SK-N-SH (cell line): ENCODE measurements at regions not wholly inside any gene's neighbourhood (a gene's known extent, or its start where the extent isn't known, plus 50 kb on each side); places are given as distances from the start of the nearest gene placed in this dataset.

Experiments used
- CTCF ChIA-PET: fragments of 300-600, 350-600 bp; formaldehyde crosslinking; extraction: SDS; loops from one replicate; lab custom pipeline; 2021; lab: Yijun Ruan, JAX
- POLR2A ChIA-PET: fragments of 350-600 bp; sonication (Branson Sonifier 250); formaldehyde crosslinking; extraction: SDS; loops from one replicate; lab custom pipeline; 2020; ENCODE audit warnings: antibody characterized with exemption, inconsistent platforms; lab: Yijun Ruan, JAX
- DNase-seq: peaks from one replicate; pipeline ENCODE4 v3.0.0; 2012
- H2AFZ ChIP-seq: fragments of 200-600 bp; sonication (generic); 2 replicates; pipeline ENCODE4 v1.8.1; 2016; ENCODE audit warnings: antibody characterized with exemption, mild to moderate bottlenecking, low read depth
- H3F3A ChIP-seq: fragments of 200-600 bp; sonication (generic); replicated peaks from 2 replicates; pipeline ENCODE3; 2016; ENCODE audit warnings: antibody characterized with exemption, mild to moderate bottlenecking; ENCODE audit not compliant: insufficient read depth
- H3K27ac ChIP-seq, 2 experiments: fragments of 200-500 bp in 1 of 2; fragments of 200-600 bp in 1 of 2; sonication (Bioruptor generic) in 1 of 2; sonication (generic), shearing (Covaris generic) in 1 of 2; 2 replicates each; pipeline versions ENCODE4 v1.5.1 to v1.6.1; 2014 to 2016; ENCODE audit warnings: low read depth in 2 of 2, inconsistent platforms in 1 of 2, low read length in 1 of 2, mild to moderate bottlenecking in 1 of 2, mixed read lengths in 1 of 2
- H3K27me3 ChIP-seq: fragments of 200-600 bp; sonication (generic), shearing (Covaris generic); 2 replicates; pipeline ENCODE4 v1.6.1; 2016; ENCODE audit warnings: mixed run types; ENCODE audit not compliant: insufficient read depth
- H3K36me3 ChIP-seq, 2 experiments: fragments of 200-500 bp in 1 of 2; fragments of 200-600 bp in 1 of 2; sonication (Bioruptor generic) in 1 of 2; sonication (generic) in 1 of 2; replicated peaks in 1 of 2; 2 replicates each; pipeline versions ENCODE3 to v1.5.1; 2014 to 2016; ENCODE audit warnings: low read length in 1 of 2, mild to moderate bottlenecking in 1 of 2; ENCODE audit not compliant: insufficient read depth in 2 of 2, control insufficient read depth in 1 of 2
- H3K4me1 ChIP-seq, 2 experiments: fragments of 200-500 bp in 1 of 2; fragments of 200-600 bp in 1 of 2; sonication (Bioruptor generic) in 1 of 2; sonication (generic), shearing (Covaris generic) in 1 of 2; 2 replicates each; pipeline versions ENCODE4 v1.5.1 to v1.6.1; 2014 to 2016; ENCODE audit warnings: low read depth in 1 of 2, low read length in 1 of 2, mixed run types in 1 of 2; ENCODE audit not compliant: insufficient read depth in 2 of 2, control insufficient read depth in 1 of 2
- H3K4me2 ChIP-seq: fragments of 200-600 bp; sonication (generic), shearing (Covaris generic); 2 replicates; pipeline ENCODE4 v1.6.1; 2017; ENCODE audit warnings: mixed run types
- H3K4me3 ChIP-seq, 2 experiments: fragments of 200-500 bp in 1 of 2; fragments of 200-600 bp in 1 of 2; sonication (Bioruptor generic) in 1 of 2; sonication (generic), shearing (Covaris generic) in 1 of 2; 2 replicates each; pipeline versions ENCODE4 v1.5.1 to v1.8.1; 2014 to 2016; ENCODE audit warnings: low read depth in 2 of 2, inconsistent platforms in 1 of 2, low read length in 1 of 2, mild to moderate bottlenecking in 1 of 2, mixed read lengths in 1 of 2, moderate library complexity in 1 of 2
- H3K79me2 ChIP-seq: fragments of 200-600 bp; sonication (generic); 2 replicates; pipeline ENCODE4 v1.8.1; 2017; ENCODE audit warnings: mild to moderate bottlenecking; ENCODE audit not compliant: insufficient read depth
- H3K9ac ChIP-seq: fragments of 200-600 bp; sonication (generic); 2 replicates; pipeline ENCODE4 v1.6.1; 2017; ENCODE audit warnings: mixed run types
- H3K9me2 ChIP-seq: fragments of 200-600 bp; sonication (generic); 2 replicates; pipeline ENCODE4 v1.6.1; 2017; ENCODE audit warnings: mixed run types
- H3K9me3 ChIP-seq: fragments of 200-600 bp; sonication (generic); 2 replicates; pipeline ENCODE4 v1.6.1; 2017; ENCODE audit warnings: mixed run types, mild to moderate bottlenecking, moderate library complexity
- H4K20me1 ChIP-seq: fragments of 200-600 bp; sonication (generic); 2 replicates; pipeline ENCODE4 v1.6.1; 2017; ENCODE audit warnings: mild to moderate bottlenecking, mixed run types; ENCODE audit not compliant: insufficient read depth
- CHD2 ChIP-seq: fragments of 150-350 bp; IDR thresholded peaks from 2 replicates; pipeline ENCODE4 v1.6.1; 2018; ENCODE audit warnings: low read length; ENCODE audit not compliant: partially characterized antibody
- EZH2phosphoT487 ChIP-seq: fragments of 200-600 bp; sonication (generic); IDR thresholded peaks from 2 replicates; pipeline ENCODE4 v1.6.1; 2017; ENCODE audit warnings: low read depth, mixed run types, mild to moderate bottlenecking, antibody characterized with exemption, moderate library complexity, borderline replicate concordance
- FOSL2 ChIP-seq: IDR thresholded peaks from 2 replicates; pipeline ENCODE4 v1.4.0; 2012; ENCODE audit warnings: low read depth, mild to moderate bottlenecking, moderate library complexity, borderline replicate concordance
- FOXM1 ChIP-seq: IDR thresholded peaks from 2 replicates; pipeline ENCODE4 v1.4.0; 2012; ENCODE audit warnings: low read depth, mild to moderate bottlenecking
- GABPA ChIP-seq: IDR thresholded peaks from 2 replicates; pipeline ENCODE4 v1.4.0; 2012; ENCODE audit warnings: low read depth, mild to moderate bottlenecking
- MEF2A ChIP-seq: IDR thresholded peaks from 2 replicates; pipeline ENCODE4 v1.4.0; 2012; ENCODE audit warnings: low read depth, borderline replicate concordance
- MXI1 ChIP-seq: IDR thresholded peaks from 2 replicates; pipeline ENCODE4 v1.6.1; 2012; ENCODE audit warnings: mild to moderate bottlenecking, low read depth, low read length, improper control_type of control experiment
- NRF1 ChIP-seq: IDR thresholded peaks from 2 replicates; pipeline ENCODE4 v1.6.1; 2012; ENCODE audit warnings: low read depth, mild to moderate bottlenecking, low read length
- PBX3 ChIP-seq: IDR thresholded peaks from 2 replicates; pipeline ENCODE4; 2012
- POLR2AphosphoS5 ChIP-seq: IDR thresholded peaks from 2 replicates; pipeline ENCODE4 v1.6.1; 2012; ENCODE audit warnings: low read depth, low read length
- SMC3 ChIP-seq: IDR thresholded peaks from 2 replicates; pipeline ENCODE4 v1.6.1; 2012; ENCODE audit warnings: low read depth, low read length, improper control_type of control experiment
- TAF1 ChIP-seq: IDR thresholded peaks from 2 replicates; pipeline ENCODE4 v1.6.1; 2012; ENCODE audit warnings: low read depth, mild to moderate bottlenecking, low read length, moderate library complexity, borderline replicate concordance
- TCF12 ChIP-seq: IDR thresholded peaks from 2 replicates; pipeline ENCODE4 v1.4.0; 2012
- TEAD4 ChIP-seq: IDR thresholded peaks from 2 replicates; pipeline ENCODE4 v1.4.0; 2012; ENCODE audit warnings: mild to moderate bottlenecking, borderline replicate concordance; ENCODE audit not compliant: insufficient read depth
- USF1 ChIP-seq: IDR thresholded peaks from 2 replicates; pipeline ENCODE4 v1.4.0; 2012; ENCODE audit warnings: low read depth, borderline replicate concordance
- WGBS: methylation state at CpG from one replicate; pipeline ENCODE4 v1.1.6; 2017; ENCODE audit warnings: low lambda C conversion rate; 5-methylcytosine and 5-hydroxymethylcytosine counted together
- TF ChIP-seq, protein P1 (sequence below): fragments of 200-600 bp; sonication (generic); IDR thresholded peaks from 2 replicates; pipeline ENCODE4 v1.6.1; 2017; ENCODE audit warnings: antibody characterized with exemption, mild to moderate bottlenecking, moderate library complexity
- TF ChIP-seq, protein P2 (sequence below): IDR thresholded peaks from 2 replicates; pipeline ENCODE4 v1.4.0; 2012; ENCODE audit warnings: low read depth, borderline replicate concordance

DNA sequence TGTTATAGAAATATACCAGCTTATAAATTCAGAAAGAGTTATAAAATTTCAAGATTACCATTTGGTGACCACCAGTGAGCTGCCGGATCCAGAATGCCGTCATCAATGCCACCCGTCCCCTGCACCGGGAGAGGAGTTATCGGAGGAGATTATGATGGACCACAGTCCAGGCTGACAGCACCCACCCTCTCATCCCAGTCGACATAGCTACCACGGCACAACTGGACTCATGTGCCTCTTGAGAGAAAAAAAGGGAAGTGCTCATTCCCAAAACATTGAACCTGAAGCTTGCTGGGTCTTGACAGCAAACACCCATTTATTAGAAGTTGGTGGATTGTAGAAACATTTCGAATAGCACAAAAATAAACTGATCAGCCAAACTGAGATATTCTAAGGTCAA, 1331.5 kb downstream of the TBC1D22A start (continued):
- TF ChIP-seq, protein P1, sequence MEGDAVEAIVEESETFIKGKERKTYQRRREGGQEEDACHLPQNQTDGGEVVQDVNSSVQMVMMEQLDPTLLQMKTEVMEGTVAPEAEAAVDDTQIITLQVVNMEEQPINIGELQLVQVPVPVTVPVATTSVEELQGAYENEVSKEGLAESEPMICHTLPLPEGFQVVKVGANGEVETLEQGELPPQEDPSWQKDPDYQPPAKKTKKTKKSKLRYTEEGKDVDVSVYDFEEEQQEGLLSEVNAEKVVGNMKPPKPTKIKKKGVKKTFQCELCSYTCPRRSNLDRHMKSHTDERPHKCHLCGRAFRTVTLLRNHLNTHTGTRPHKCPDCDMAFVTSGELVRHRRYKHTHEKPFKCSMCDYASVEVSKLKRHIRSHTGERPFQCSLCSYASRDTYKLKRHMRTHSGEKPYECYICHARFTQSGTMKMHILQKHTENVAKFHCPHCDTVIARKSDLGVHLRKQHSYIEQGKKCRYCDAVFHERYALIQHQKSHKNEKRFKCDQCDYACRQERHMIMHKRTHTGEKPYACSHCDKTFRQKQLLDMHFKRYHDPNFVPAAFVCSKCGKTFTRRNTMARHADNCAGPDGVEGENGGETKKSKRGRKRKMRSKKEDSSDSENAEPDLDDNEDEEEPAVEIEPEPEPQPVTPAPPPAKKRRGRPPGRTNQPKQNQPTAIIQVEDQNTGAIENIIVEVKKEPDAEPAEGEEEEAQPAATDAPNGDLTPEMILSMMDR = no peak
- TF ChIP-seq GABPA (no peak), TEAD4 (no peak), FOXM1 (no peak), CHD2 (no peak)

DNA sequence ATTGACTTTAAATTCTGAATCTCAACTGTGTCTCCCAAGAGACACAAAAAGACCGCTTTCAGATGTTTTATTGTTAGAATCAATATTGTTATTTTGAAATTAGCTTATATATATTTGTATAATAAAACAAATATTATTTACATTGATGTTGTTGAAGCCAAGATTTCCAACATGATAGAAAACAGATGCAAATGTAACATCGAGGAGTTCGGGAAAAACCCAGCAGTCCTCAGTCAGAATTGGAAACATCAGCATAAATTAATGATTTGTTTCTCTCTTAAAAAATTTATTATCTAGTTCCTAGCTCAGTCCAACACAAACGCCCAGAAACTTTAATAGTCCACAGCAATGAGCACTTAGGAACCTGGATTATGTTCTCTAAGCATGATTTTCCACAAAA, 1330.4 kb downstream of the TBC1D22A start:
- H3K4me2 ChIP-seq = no peak overlapping the region
- POLR2A ChIA-PET = no interaction called here
- no peak overlapping the region for H3K4me3 ChIP-seq
- no peaks in the 10 kb centered on the region for H4K20me1 ChIP-seq
- no peak overlapping the region for H3K9ac ChIP-seq
- no peaks in the 10 kb centered on the region for H3K4me1 ChIP-seq
- no peaks in the 10 kb centered on the region for H3K9me3 ChIP-seq
- H3K9me2 ChIP-seq = no peaks in the 10 kb centered on the region
- no peak for TF ChIP-seq EZH2phosphoT487
- no peak for TF ChIP-seq PBX3
- TF ChIP-seq, protein P1 = no peak
- no peak for TF ChIP-seq NRF1
- TF ChIP-seq TEAD4 = no peak
- no peak for TF ChIP-seq TCF12
- no peak for TF ChIP-seq MEF2A
- TF ChIP-seq CHD2 = no peak
- no peak overlapping the region for H3K27ac ChIP-seq
- no peaks in the 10 kb centered on the region for H3K79me2 ChIP-seq
- CTCF ChIA-PET = no interaction called here
- no peak for DNase-seq
- H3K27me3 ChIP-seq = peaks cover 13% of the 10 kb centered on the region
- H3K36me3 ChIP-seq = no peaks in the 10 kb centered on the region
- H3F3A ChIP-seq = no peaks in the 10 kb centered on the region
- WGBS = 18% methylated on average over 4 of the region's 4 CpGs
- H2AFZ ChIP-seq = no peak overlapping the region

GRCh38 chr22:48091656-48092223, 1329.3 kb downstream of the TBC1D22A start:
- H3K27ac ChIP-seq = no peak overlapping the region
- no peak overlapping the region for H3K9ac ChIP-seq
- H2AFZ ChIP-seq = no peak overlapping the region
- peaks cover 13% of the 10 kb centered on the region for H3K27me3 ChIP-seq
- H3F3A ChIP-seq = no peaks in the 10 kb centered on the region
- CTCF ChIA-PET = no interaction called here
- no peaks in the 10 kb centered on the region for H3K9me2 ChIP-seq
- no peak overlapping the region for H3K4me3 ChIP-seq
- H3K4me1 ChIP-seq = no peaks in the 10 kb centered on the region
- H4K20me1 ChIP-seq = no peaks in the 10 kb centered on the region
- POLR2A ChIA-PET = no interaction called here
- H3K36me3 ChIP-seq = no peaks in the 10 kb centered on the region
- DNase-seq = no peak
- H3K79me2 ChIP-seq = no peaks in the 10 kb centered on the region
- WGBS = 20% methylated on average over 10 of the region's 10 CpGs
- no peaks in the 10 kb centered on the region for H3K9me3 ChIP-seq
- no peak overlapping the region for H3K4me2 ChIP-seq
- TF ChIP-seq POLR2AphosphoS5 (no peak), USF1 (no peak), TAF1 (no peak), MXI1 (no peak), SMC3 (no peak), TEAD4 (no peak), FOSL2 (no peak)
- TF ChIP-seq, protein P2, sequence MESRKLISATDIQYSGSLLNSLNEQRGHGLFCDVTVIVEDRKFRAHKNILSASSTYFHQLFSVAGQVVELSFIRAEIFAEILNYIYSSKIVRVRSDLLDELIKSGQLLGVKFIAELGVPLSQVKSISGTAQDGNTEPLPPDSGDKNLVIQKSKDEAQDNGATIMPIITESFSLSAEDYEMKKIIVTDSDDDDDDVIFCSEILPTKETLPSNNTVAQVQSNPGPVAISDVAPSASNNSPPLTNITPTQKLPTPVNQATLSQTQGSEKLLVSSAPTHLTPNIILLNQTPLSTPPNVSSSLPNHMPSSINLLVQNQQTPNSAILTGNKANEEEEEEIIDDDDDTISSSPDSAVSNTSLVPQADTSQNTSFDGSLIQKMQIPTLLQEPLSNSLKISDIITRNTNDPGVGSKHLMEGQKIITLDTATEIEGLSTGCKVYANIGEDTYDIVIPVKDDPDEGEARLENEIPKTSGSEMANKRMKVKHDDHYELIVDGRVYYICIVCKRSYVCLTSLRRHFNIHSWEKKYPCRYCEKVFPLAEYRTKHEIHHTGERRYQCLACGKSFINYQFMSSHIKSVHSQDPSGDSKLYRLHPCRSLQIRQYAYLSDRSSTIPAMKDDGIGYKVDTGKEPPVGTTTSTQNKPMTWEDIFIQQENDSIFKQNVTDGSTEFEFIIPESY = no peak
